ENCODE measurements at regions not wholly inside any gene's neighbourhood (a gene's known extent, or its start where the extent isn't known, plus 50 kb on each side); places are given as distances from the start of the nearest gene placed in this dataset.
"Not testable (repeated sequence)": the region's sequence is repeated elsewhere in the genome, so short reads cannot be mapped to it uniquely, and the experiment has no call there.

- H3K27me3 ChIP-seq; H3K27ac ChIP-seq; intact Hi-C loops (cut with DNase I; ENCODE audit: low total_unique reads); H3K9me3 ChIP-seq; H3K4me3 ChIP-seq; H3K36me3 ChIP-seq; DNase-seq; H3K4me1 ChIP-seq: not testable (repeated sequence)
Measured at GRCh38 chr20:26251376-26251775, 554.7 kb upstream of the ZNF337 start.

- H3K4me1 ChIP-seq; H3K4me3 ChIP-seq; intact Hi-C loops (cut with DNase I; ENCODE audit: low total_unique reads); H3K27ac ChIP-seq; DNase-seq; H3K27me3 ChIP-seq; H3K36me3 ChIP-seq; H3K9me3 ChIP-seq: not testable (repeated sequence)
Measured at GRCh38 chr20:26250249-26251114, 553.8 kb upstream of the ZNF337 start.

GRCh38 chr20:26243731-26244130 is 547.1 kb upstream of the ZNF337 start:
- Histone ChIP-seq H3K4me1 (no peaks in the 10 kb centered on the region), H3K4me3 (no peak overlapping the region), H3K9me3 (no peaks in the 10 kb centered on the region), H3K27me3 (no peaks in the 10 kb centered on the region), H3K27ac (no peak overlapping the region), H3K36me3 (no peaks in the 10 kb centered on the region)
- intact Hi-C loops (cut with DNase I; ENCODE audit: low total_unique reads), result no loop called here
- no peak for TF ChIP-seq CTCF (IDR thresholded peaks at IDR 0.05)
- no peak for DNase-seq

- H3K27me3 ChIP-seq; H3K4me3 ChIP-seq; H3K36me3 ChIP-seq; H3K4me1 ChIP-seq; intact Hi-C loops (cut with DNase I; ENCODE audit: low total_unique reads); H3K27ac ChIP-seq; H3K9me3 ChIP-seq; DNase-seq: not testable (repeated sequence)
Measured at GRCh38 chr20:26220609-26221008, 524.0 kb upstream of the ZNF337 start.

- H3K36me3 ChIP-seq; DNase-seq; intact Hi-C loops (cut with DNase I; ENCODE audit: low total_unique reads); H3K27ac ChIP-seq; H3K4me3 ChIP-seq; H3K4me1 ChIP-seq; H3K9me3 ChIP-seq; H3K27me3 ChIP-seq: not testable (repeated sequence)
Measured at GRCh38 chr20:26219546-26219945, 522.9 kb upstream of the ZNF337 start.

GRCh38 chr20:26218301-26218700 is 521.6 kb upstream of the ZNF337 start:
- no peaks in the 10 kb centered on the region for H3K36me3 ChIP-seq
- no peaks in the 10 kb centered on the region for H3K9me3 ChIP-seq
- no peak for DNase-seq
- intact Hi-C loops (cut with DNase I; ENCODE audit: low total_unique reads), result no loop called here
- no peaks in the 10 kb centered on the region for H3K4me1 ChIP-seq
- no peak overlapping the region for H3K4me3 ChIP-seq
- no peaks in the 10 kb centered on the region for H3K27me3 ChIP-seq
- TF ChIP-seq CTCF (IDR thresholded peaks at IDR 0.05), result no peak
- H3K27ac ChIP-seq, result no peak overlapping the region

- no peak overlapping the region for H3K4me3 ChIP-seq
- H3K4me1 ChIP-seq, result no peaks in the 10 kb centered on the region
- H3K27me3 ChIP-seq, result no peaks in the 10 kb centered on the region
- H3K9me3 ChIP-seq, result no peaks in the 10 kb centered on the region
- no peak for DNase-seq
- intact Hi-C loops (cut with DNase I; ENCODE audit: low total_unique reads), result no loop called here
- no peaks in the 10 kb centered on the region for H3K36me3 ChIP-seq
- no peak overlapping the region for H3K27ac ChIP-seq
- TF ChIP-seq CTCF (IDR thresholded peaks at IDR 0.05), result no peak
Measured at GRCh38 chr20:26216025-26216424, 519.4 kb upstream of the ZNF337 start.

- TF ChIP-seq CTCF (IDR thresholded peaks at IDR 0.05), result no peak
- no peak overlapping the region for H3K4me3 ChIP-seq
- no peaks in the 10 kb centered on the region for H3K36me3 ChIP-seq
- no peaks in the 10 kb centered on the region for H3K4me1 ChIP-seq
- no peaks in the 10 kb centered on the region for H3K27me3 ChIP-seq
- H3K9me3 ChIP-seq, result no peaks in the 10 kb centered on the region
- no peak for DNase-seq
- intact Hi-C loops (cut with DNase I; ENCODE audit: low total_unique reads), result no loop called here
- H3K27ac ChIP-seq, result no peak overlapping the region
Measured at GRCh38 chr20:26214991-26215390, 518.3 kb upstream of the ZNF337 start.

All from tibial artery (tissue), 4 donors.